K562 (cell line): ENCODE measurements at regions not wholly inside any gene's neighbourhood (a gene's known extent, or its start where the extent isn't known, plus 50 kb on each side); places are given as distances from the start of the nearest gene placed in this dataset.

Experiments used
- ATAC-seq: fragments of 200-7000 bp; cut with Tn5 transposase; 3 replicates; pipeline ENCODE4 v1.9.1; 2020; ENCODE audit warnings: moderate library complexity
- BruUV-seq: library from RNA; stranded (reverse); fragments of 400-500 nt; replicated peaks from 2 replicates; lab custom pipeline; 2021; lab: Mats Ljungman, UMichigan
- CTCF ChIA-PET: fragments of 300-600 bp; formaldehyde crosslinking; extraction: SDS; loops from one replicate; lab custom pipeline; 2021; ENCODE audit warnings: low intra/inter-chr PET ratio; lab: Yijun Ruan, JAX
- POLR2A ChIA-PET: fragments of 300-600, 350-650 bp; sonication (Branson Sonifier 250); formaldehyde crosslinking; extraction: SDS; loops from one replicate; lab custom pipeline; 2021; ENCODE audit warnings: antibody characterized with exemption, inconsistent platforms; lab: Yijun Ruan, JAX
- DNase-seq, 4 experiments: peaks; one replicate each; pipeline versions ENCODE4 v3.0.0 to v3.0.0-alpha.2; 2011 to 2018; ENCODE audit warnings: low spot score in 3 of 4, mixed read lengths in 3 of 4; ENCODE audit errors: extremely low read depth in 1 of 4
- FAIRE-seq: peaks from 2 replicates; lab custom pipeline; 2011; peaks lifted over from hg19 to GRCh38; lab: Jason Lieb, UNC
- H2AFZ ChIP-seq: 2 replicates; pipeline ENCODE4 v1.6.0; 2011; ENCODE audit warnings: low read depth, low read length, control low read depth, inconsistent platforms
- H3K27ac ChIP-seq: fragments of 200-600 bp; 3 replicates; pipeline ENCODE4 v1.8.0; 2011; ENCODE audit warnings: low read depth, mild to moderate bottlenecking, control low read depth, inconsistent platforms, low read length, moderate library complexity, mixed read lengths; ENCODE audit errors: extremely low read depth
- H3K27me3 ChIP-seq, 2 experiments: fragments of 300-600 bp in 1 of 2; 2 replicates in 1 of 2; 3 replicates in 1 of 2; pipeline versions ENCODE4 v1.6.0 to v1.8.0; 2011; ENCODE audit warnings: inconsistent platforms in 2 of 2, low read length in 2 of 2, mild to moderate bottlenecking in 1 of 2, mixed read lengths in 1 of 2, moderate library complexity in 1 of 2; ENCODE audit not compliant: control insufficient read depth in 2 of 2, insufficient read depth in 2 of 2
- H3K36me3 ChIP-seq: fragments of 300-600 bp; 3 replicates; pipeline ENCODE4 v1.8.0; 2011; ENCODE audit warnings: mild to moderate bottlenecking, low read length, inconsistent platforms; ENCODE audit not compliant: control insufficient read depth, insufficient read depth
- H3K4me1 ChIP-seq, 2 experiments: fragments of 200-600 bp in 1 of 2; replicated peaks in 1 of 2; 2 replicates in 1 of 2; 3 replicates in 1 of 2; pipeline versions ENCODE4 v1.5.1 to v1.8.0; 2011; ENCODE audit warnings: inconsistent platforms in 2 of 2, low read length in 2 of 2, mild to moderate bottlenecking in 1 of 2, mixed read lengths in 1 of 2, moderate library complexity in 1 of 2; ENCODE audit not compliant: control insufficient read depth in 2 of 2, insufficient read depth in 2 of 2
- H3K4me2 ChIP-seq: 2 replicates; pipeline ENCODE4 v1.6.1; 2011; ENCODE audit warnings: low read length, control low read depth, inconsistent platforms, mixed read lengths; ENCODE audit not compliant: insufficient read depth
- H3K4me3 ChIP-seq: fragments of 200-600 bp; sonication (generic), shearing (Covaris generic); 2 replicates; pipeline ENCODE4 v1.5.1; 2016; ENCODE audit warnings: control low read depth, inconsistent platforms
- H3K79me2 ChIP-seq: fragments of 200-600 bp; 3 replicates; pipeline ENCODE4 v1.8.0; 2011; ENCODE audit warnings: low read length, inconsistent platforms; ENCODE audit not compliant: control insufficient read depth, insufficient read depth
- H3K9ac ChIP-seq, 2 experiments: 2 replicates each; pipeline versions ENCODE4 v1.6.0 to v1.6.1; 2011; ENCODE audit warnings: low read depth in 2 of 2, low read length in 2 of 2, control low read depth in 1 of 2, inconsistent platforms in 1 of 2, mild to moderate bottlenecking in 1 of 2, mixed read lengths in 1 of 2; ENCODE audit not compliant: insufficient read depth in 1 of 2
- H3K9me1 ChIP-seq: one replicate; pipeline ENCODE4 v1.6.0; 2011; ENCODE audit warnings: inconsistent platforms, mild to moderate bottlenecking, low read length, moderate library complexity; ENCODE audit not compliant: control insufficient read depth, insufficient read depth
- H3K9me3 ChIP-seq: replicated peaks from 2 replicates; pipeline ENCODE4 v1.5.1; 2011; ENCODE audit warnings: low read depth, low read length, inconsistent platforms; ENCODE audit not compliant: control insufficient read depth, insufficient read depth
- H4K20me1 ChIP-seq: replicated peaks from 2 replicates; pipeline ENCODE4 v1.6.1; 2011; ENCODE audit warnings: low read length, inconsistent platforms, mixed read lengths; ENCODE audit not compliant: control insufficient read depth, insufficient read depth
- ARHGAP35 ChIP-seq: fragments of 450-650 bp; IDR thresholded peaks from 2 replicates; pipeline ENCODE4 v1.6.1; 2018; ENCODE audit not compliant: partially characterized antibody
- CBFA2T3 ChIP-seq: fragments of 450-650 bp; IDR thresholded peaks from 2 replicates; pipeline ENCODE4 v1.6.1; 2017
- KAT2B ChIP-seq: IDR thresholded peaks from one replicate; pipeline ENCODE4 v1.6.1; 2012; ENCODE audit warnings: low read depth, mild to moderate bottlenecking, control low read depth, inconsistent platforms, low read length, moderate library complexity
- KAT7 ChIP-seq: sonication (generic); formaldehyde crosslinking; IDR thresholded peaks from 2 replicates; pipeline ENCODE4 v1.8.0; 2022; ENCODE audit warnings: missing genetic modification reagents, mild to moderate bottlenecking, borderline replicate concordance
- LEF1 ChIP-seq: fragments of 450-650 bp; IDR thresholded peaks from 2 replicates; pipeline ENCODE4 v1.6.1; 2016; ENCODE audit warnings: mild to moderate bottlenecking
- MAZ ChIP-seq, 2 experiments: fragments of 450-650 bp in 1 of 2; sonication (generic) in 1 of 2; formaldehyde crosslinking; IDR thresholded peaks in 1 of 2; conservative IDR thresholded peaks in 1 of 2; 2 replicates each; pipeline versions ENCODE4 v1.4.0 to v1.5.0; 2020; ENCODE audit warnings: mild to moderate bottlenecking in 1 of 2, missing genetic modification reagents in 1 of 2
- POU5F1 ChIP-seq: fragments of 150-350 bp; IDR thresholded peaks from 2 replicates; pipeline ENCODE4 v1.6.1; 2014; ENCODE audit warnings: borderline replicate concordance, low read length, low read depth, mild to moderate bottlenecking; ENCODE audit not compliant: partially characterized antibody
- STAT5A ChIP-seq: IDR thresholded peaks from 2 replicates; pipeline ENCODE4 v1.6.1; 2012; ENCODE audit warnings: low read length, inconsistent platforms, borderline replicate concordance
- TAF15 ChIP-seq: fragments of 200-400 bp; formaldehyde crosslinking; IDR thresholded peaks from 2 replicates; pipeline ENCODE4 v1.6.1; 2017; ENCODE audit warnings: mild to moderate bottlenecking, low read depth, low read length, moderate library complexity
- ZBTB7A ChIP-seq: IDR thresholded peaks from 2 replicates; pipeline ENCODE4 v1.6.1; 2011; ENCODE audit warnings: low read depth, mild to moderate bottlenecking, low read length, moderate library complexity, borderline replicate concordance; ENCODE audit not compliant: control insufficient read depth
- WGBS: fragments of 100-300 bp; shearing (Covaris generic); methylation state at CpG from one replicate; pipeline ENCODE4 v1.1.6; 2016; ENCODE audit warnings: low coverage, mixed read lengths; ENCODE audit not compliant: insufficient coverage; ENCODE audit errors: missing lambda C conversion rate; 5-methylcytosine and 5-hydroxymethylcytosine counted together
- in situ Hi-C: fragments of 300-500 bp; cut with MboI; formaldehyde crosslinking; loops from 4 replicates; pipeline ENCODE4 v1.15.0; 2018; ENCODE audit warnings: inconsistent platforms, mixed read lengths
- intact Hi-C: fragments of 100-400 bp; cut with micrococcal nuclease; formaldehyde crosslinking; loops from 2 replicates; pipeline ENCODE4 v1.14.2; 2022
- TF ChIP-seq, protein P1 (sequence below), 3 experiments: IDR thresholded peaks in 2 of 3; conservative IDR thresholded peaks in 1 of 3; 2 replicates each; pipeline ENCODE4 v1.5.1; 2011 to 2012; ENCODE audit warnings: low read length in 3 of 3, mild to moderate bottlenecking in 3 of 3, control low read depth in 2 of 3, improper control_type of control experiment in 1 of 3, inconsistent platforms in 1 of 3, low read depth in 1 of 3, mixed read lengths in 1 of 3, moderate library complexity in 1 of 3; ENCODE audit not compliant: insufficient read depth in 2 of 3
- TF ChIP-seq, protein P2 (sequence below): sonication (generic); IDR thresholded peaks from 2 replicates; pipeline ENCODE4 v1.6.1; 2016
- TF ChIP-seq, protein P3 (sequence below): fragments of 450-650 bp; IDR thresholded peaks from 2 replicates; pipeline ENCODE4 v1.7.0; 2016; ENCODE audit warnings: borderline replicate concordance
- TF ChIP-seq, protein P4 (sequence below): sonication (generic); formaldehyde crosslinking; IDR thresholded peaks from 2 replicates; pipeline ENCODE4 v1.8.1; 2023; ENCODE audit warnings: mild to moderate bottlenecking, missing genetic modification reagents

DNA sequence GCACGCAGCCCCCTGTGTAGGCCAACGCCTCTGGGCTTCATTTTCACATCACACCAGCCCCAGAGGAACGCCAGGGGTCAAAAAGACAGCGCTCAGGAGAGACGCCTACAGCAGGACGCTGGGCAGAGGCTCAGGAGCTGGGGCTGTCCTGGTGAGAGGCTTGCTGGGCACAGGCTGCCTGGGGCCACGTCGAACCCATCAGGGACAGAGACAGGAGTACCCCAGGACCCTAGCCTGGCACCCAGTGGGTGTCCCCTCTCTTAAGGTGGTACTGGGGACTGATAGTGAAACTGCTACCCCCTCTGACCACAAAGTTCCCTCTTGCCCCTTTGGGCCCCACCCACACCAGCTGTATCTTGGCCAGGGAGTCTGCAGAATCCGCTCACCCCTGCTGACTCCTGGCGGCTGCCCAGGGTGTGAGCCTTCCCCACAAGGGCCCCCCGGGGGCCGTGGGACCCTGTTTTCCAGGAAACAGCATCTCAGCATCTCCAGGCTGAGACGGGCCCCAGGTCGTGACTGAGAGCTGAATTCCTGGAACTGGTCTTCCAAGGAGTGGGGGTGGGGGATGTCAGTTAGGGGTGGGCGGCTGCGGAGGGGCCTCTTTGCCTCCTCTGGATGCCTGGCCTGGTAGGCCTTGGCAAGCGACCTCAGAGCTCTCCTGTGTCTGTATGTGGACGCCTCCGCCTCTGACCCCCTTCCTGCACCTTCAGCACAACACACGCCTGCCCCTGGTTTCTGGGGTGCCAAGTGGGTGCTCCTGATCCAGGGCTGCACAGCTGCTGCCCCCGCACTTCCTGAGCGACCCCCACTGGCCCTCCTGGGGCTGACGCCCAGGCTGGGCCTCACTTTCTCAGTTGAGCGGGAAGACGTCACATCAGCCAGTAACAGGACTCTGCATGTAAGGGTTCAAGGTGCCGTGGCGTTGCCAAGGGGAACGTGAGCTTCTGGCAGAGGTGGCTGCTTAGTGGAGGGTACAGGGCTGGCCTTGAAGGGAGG lies 321.9 kb upstream of the RTL1 start:
- no peaks in the 10 kb centered on the region for H4K20me1 ChIP-seq
- peak; percentile 45 to 64 (median 48) for DNase-seq

More for the DNA sequence above, 321.9 kb upstream of the RTL1 start:
- BruUV-seq: no TSS peak
- peak overlapping the region; percentile 55; the same call in 1 of the 2 replicates for H2AFZ ChIP-seq
- ATAC-seq: peak; percentile 38
- ChIA-PET POLR2A (no interaction called here), CTCF (no interaction called here)
- in situ Hi-C loops: no loop called here
- TF ChIP-seq LEF1 (no peak), MAZ (CRISPR knock-in tag; conservative IDR thresholded peaks at IDR 0.05 in 1 of 2, IDR thresholded peaks at IDR 0.05 in 1 of 2) (peak in 1 of 2 experiments; percentile 16; a peak in 1 of 4 replicates), STAT5A (peak; percentile 13; the same call in 1 of the 2 replicates), ZBTB7A (peak; percentile 39; the same call in 1 of the 2 replicates), POU5F1 (no peak), KAT2B (no peak), CBFA2T3 (0 out of 2 replicates have a peak, but pooled peaks have one; percentile 15), ARHGAP35 (no peak), TAF15 (no peak), KAT7 (no peak)
- TF ChIP-seq, protein P1, sequence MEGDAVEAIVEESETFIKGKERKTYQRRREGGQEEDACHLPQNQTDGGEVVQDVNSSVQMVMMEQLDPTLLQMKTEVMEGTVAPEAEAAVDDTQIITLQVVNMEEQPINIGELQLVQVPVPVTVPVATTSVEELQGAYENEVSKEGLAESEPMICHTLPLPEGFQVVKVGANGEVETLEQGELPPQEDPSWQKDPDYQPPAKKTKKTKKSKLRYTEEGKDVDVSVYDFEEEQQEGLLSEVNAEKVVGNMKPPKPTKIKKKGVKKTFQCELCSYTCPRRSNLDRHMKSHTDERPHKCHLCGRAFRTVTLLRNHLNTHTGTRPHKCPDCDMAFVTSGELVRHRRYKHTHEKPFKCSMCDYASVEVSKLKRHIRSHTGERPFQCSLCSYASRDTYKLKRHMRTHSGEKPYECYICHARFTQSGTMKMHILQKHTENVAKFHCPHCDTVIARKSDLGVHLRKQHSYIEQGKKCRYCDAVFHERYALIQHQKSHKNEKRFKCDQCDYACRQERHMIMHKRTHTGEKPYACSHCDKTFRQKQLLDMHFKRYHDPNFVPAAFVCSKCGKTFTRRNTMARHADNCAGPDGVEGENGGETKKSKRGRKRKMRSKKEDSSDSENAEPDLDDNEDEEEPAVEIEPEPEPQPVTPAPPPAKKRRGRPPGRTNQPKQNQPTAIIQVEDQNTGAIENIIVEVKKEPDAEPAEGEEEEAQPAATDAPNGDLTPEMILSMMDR (IDR thresholded peaks at IDR 0.05 in 2 of 3, conservative IDR thresholded peaks at IDR 0.05 in 1 of 3; ENCODE audit: insufficient read depth in 2 of 3, low read depth in 1 of 3, low read length in 3 of 3): 0 out of 6 replicates have a peak, but pooled peaks of 1 of the 3 experiments have one; percentile 7
- TF ChIP-seq, protein P2, sequence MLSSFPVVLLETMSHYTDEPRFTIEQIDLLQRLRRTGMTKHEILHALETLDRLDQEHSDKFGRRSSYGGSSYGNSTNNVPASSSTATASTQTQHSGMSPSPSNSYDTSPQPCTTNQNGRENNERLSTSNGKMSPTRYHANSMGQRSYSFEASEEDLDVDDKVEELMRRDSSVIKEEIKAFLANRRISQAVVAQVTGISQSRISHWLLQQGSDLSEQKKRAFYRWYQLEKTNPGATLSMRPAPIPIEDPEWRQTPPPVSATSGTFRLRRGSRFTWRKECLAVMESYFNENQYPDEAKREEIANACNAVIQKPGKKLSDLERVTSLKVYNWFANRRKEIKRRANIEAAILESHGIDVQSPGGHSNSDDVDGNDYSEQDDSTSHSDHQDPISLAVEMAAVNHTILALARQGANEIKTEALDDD: no peak
- TF ChIP-seq, protein P3, sequence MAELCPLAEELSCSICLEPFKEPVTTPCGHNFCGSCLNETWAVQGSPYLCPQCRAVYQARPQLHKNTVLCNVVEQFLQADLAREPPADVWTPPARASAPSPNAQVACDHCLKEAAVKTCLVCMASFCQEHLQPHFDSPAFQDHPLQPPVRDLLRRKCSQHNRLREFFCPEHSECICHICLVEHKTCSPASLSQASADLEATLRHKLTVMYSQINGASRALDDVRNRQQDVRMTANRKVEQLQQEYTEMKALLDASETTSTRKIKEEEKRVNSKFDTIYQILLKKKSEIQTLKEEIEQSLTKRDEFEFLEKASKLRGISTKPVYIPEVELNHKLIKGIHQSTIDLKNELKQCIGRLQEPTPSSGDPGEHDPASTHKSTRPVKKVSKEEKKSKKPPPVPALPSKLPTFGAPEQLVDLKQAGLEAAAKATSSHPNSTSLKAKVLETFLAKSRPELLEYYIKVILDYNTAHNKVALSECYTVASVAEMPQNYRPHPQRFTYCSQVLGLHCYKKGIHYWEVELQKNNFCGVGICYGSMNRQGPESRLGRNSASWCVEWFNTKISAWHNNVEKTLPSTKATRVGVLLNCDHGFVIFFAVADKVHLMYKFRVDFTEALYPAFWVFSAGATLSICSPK: no peak
- TF ChIP-seq, protein P4, sequence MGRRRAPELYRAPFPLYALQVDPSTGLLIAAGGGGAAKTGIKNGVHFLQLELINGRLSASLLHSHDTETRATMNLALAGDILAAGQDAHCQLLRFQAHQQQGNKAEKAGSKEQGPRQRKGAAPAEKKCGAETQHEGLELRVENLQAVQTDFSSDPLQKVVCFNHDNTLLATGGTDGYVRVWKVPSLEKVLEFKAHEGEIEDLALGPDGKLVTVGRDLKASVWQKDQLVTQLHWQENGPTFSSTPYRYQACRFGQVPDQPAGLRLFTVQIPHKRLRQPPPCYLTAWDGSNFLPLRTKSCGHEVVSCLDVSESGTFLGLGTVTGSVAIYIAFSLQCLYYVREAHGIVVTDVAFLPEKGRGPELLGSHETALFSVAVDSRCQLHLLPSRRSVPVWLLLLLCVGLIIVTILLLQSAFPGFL (CRISPR knock-in tag): no peak
- WGBS: 28% methylated on average over 14 of the region's 28 CpGs
- intact Hi-C loops: no loop called here
- no peaks in the 10 kb centered on the region for H3K9me1 ChIP-seq
- no peaks in the 10 kb centered on the region for H3K9me3 ChIP-seq
- H3K79me2 ChIP-seq: no peaks in the 10 kb centered on the region
- peaks cover 0 to 34% of the 10 kb centered on the region in 2 experiments; a peak in 2 of 5 replicates for H3K4me1 ChIP-seq
- peak overlapping the region in 1 of 2 experiments; percentile 45; a peak in 2 of 4 replicates for H3K9ac ChIP-seq
- no peaks in the 10 kb centered on the region for H3K36me3 ChIP-seq
- no peak overlapping the region for H3K4me2 ChIP-seq
- FAIRE-seq: no peak
- no peak overlapping the region for H3K4me3 ChIP-seq
- no peak overlapping the region for H3K27ac ChIP-seq
- H3K27me3 ChIP-seq: peaks cover 0 to 8% of the 10 kb centered on the region in 2 experiments; a peak in 2 of 5 replicates
